ENCODE measurements at regions not wholly inside any gene's neighbourhood (a gene's known extent, or its start where the extent isn't known, plus 50 kb on each side); places are given as distances from the start of the nearest gene placed in this dataset.

DNA sequence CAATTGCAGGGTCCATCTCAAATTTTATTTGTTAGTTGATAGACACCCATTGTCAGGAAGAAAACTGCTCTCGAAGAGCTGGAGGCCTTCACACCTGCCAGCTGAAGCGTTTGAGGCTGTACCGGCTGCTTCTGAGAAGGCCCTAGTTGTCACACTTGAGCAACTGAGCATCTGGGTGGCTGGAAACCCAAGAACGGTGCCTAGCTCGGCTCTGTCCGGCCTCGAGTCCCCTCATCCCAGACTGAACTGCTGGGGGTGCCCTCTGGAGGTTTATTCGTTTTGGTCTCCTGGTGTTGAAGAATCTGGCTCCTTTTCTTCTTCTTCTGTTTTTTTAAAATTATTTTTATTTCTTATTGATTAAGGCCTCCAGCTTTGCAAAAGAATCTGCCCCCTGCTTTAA is 59.3 kb upstream of the EXOC6 start:
- H3K27ac ChIP-seq = no peak overlapping the region
- intact Hi-C loops (cut with DNase I; ENCODE audit: low total_unique reads) = loop anchor here (10.0 kb wide), 1 partner anchor 64 kb away; no protein-coding TSS in a partner anchor
- no peaks in the 10 kb centered on the region for H3K27me3 ChIP-seq
- H3K36me3 ChIP-seq = no peaks in the 10 kb centered on the region
- no peak for DNase-seq
- no peaks in the 10 kb centered on the region for H3K4me1 ChIP-seq
- TF ChIP-seq, protein P1, sequence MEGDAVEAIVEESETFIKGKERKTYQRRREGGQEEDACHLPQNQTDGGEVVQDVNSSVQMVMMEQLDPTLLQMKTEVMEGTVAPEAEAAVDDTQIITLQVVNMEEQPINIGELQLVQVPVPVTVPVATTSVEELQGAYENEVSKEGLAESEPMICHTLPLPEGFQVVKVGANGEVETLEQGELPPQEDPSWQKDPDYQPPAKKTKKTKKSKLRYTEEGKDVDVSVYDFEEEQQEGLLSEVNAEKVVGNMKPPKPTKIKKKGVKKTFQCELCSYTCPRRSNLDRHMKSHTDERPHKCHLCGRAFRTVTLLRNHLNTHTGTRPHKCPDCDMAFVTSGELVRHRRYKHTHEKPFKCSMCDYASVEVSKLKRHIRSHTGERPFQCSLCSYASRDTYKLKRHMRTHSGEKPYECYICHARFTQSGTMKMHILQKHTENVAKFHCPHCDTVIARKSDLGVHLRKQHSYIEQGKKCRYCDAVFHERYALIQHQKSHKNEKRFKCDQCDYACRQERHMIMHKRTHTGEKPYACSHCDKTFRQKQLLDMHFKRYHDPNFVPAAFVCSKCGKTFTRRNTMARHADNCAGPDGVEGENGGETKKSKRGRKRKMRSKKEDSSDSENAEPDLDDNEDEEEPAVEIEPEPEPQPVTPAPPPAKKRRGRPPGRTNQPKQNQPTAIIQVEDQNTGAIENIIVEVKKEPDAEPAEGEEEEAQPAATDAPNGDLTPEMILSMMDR (IDR thresholded peaks at IDR 0.05) = no peak
- no peaks in the 10 kb centered on the region for H3K9me3 ChIP-seq
- H3K4me3 ChIP-seq = no peak overlapping the region

DNA sequence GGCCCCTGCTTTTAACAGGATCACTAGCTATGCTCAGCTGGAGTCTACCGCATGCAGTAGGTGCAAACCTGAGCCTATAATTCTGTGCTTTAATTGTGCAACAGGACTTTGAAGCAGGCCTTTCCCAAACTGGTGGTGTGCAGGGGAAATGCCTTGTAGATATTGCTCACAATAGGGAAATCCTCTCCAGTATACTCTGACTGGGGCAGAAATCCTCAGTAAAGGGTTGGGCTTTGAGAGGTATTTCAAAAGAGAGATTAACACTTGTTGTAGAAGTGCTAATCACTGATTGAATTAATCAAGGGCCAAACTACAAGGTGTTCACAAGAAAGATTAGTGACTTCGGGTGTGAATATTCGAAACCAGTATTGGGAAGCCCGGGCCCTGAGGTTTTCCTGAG is 58.5 kb upstream of the EXOC6 start:
- Histone ChIP-seq H3K27me3 (no peaks in the 10 kb centered on the region), H3K4me3 (no peak overlapping the region), H3K27ac (no peak overlapping the region), H3K36me3 (no peaks in the 10 kb centered on the region), H3K9me3 (no peaks in the 10 kb centered on the region), H3K4me1 (no peaks in the 10 kb centered on the region)
- intact Hi-C loops (cut with DNase I; ENCODE audit: low total_unique reads) = loop anchor here (10.0 kb wide), 1 partner anchor 65 kb away; no protein-coding TSS in a partner anchor
- TF ChIP-seq, protein P1 (IDR thresholded peaks at IDR 0.05) = no peak
- no peak for DNase-seq

DNA sequence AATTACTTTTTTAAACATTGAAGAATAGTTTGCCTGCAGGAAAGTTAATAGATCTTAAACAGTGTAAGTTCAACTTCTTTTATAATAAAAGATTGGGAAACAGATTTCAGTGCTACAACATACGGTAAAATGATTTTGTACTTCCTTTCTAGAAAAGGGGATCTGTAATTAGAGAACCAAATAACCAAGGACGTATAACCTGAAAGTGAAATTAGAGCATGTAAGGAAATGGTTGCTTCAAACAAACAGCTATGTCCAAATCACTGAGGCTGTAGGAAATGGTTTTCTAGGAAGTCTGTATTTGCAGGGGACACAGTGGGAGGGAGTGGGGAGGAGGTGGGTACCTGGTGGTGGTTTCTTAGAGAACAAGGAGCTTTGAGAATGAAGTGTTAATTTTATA is 57.9 kb upstream of the EXOC6 start:
- TF ChIP-seq, protein P1 (IDR thresholded peaks at IDR 0.05) = no peak
- no peak overlapping the region for H3K4me3 ChIP-seq
- DNase-seq = no peak
- H3K27ac ChIP-seq = no peak overlapping the region
- no peaks in the 10 kb centered on the region for H3K9me3 ChIP-seq
- no peaks in the 10 kb centered on the region for H3K27me3 ChIP-seq
- no peaks in the 10 kb centered on the region for H3K4me1 ChIP-seq
- intact Hi-C loops (cut with DNase I; ENCODE audit: low total_unique reads) = no loop called here
- H3K36me3 ChIP-seq = no peaks in the 10 kb centered on the region

DNA sequence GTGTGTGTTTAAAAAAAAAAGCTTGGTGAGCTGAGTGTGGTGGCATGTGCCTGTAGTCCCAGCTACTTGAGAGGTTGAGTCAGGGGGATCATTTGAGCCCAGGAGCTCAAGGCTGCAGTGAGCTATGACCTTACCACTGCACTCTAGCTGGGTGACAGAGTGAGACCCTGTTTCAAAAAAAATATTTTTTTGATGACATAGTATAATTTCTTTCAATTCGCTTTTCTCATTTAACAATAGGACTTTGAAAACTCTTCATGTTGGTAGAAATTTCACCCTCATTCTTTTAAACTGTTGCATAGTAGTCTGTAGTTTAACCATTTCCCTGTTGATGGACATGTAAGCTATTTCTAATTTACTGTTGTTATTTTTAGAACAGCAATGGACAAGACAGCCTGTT is 55.7 kb upstream of the EXOC6 start:
- Histone ChIP-seq H3K27ac (no peak overlapping the region), H3K27me3 (no peaks in the 10 kb centered on the region), H3K4me3 (no peak overlapping the region), H3K4me1 (no peaks in the 10 kb centered on the region), H3K9me3 (peaks cover 0 to 4% (median 0%) of the 10 kb centered on the region in 3 donors), H3K36me3 (no peaks in the 10 kb centered on the region)
- intact Hi-C loops (cut with DNase I; ENCODE audit: low total_unique reads) = no loop called here
- TF ChIP-seq, protein P1 (IDR thresholded peaks at IDR 0.05) = no peak
- DNase-seq = no peak

All from tibial artery (tissue), 4 donors.